ENCODE measurements at regions not wholly inside any gene's neighbourhood (a gene's known extent, or its start where the extent isn't known, plus 50 kb on each side); places are given as distances from the start of the nearest gene placed in this dataset.
"Not testable (repeated sequence)": the region's sequence is repeated elsewhere in the genome, so short reads cannot be mapped to it uniquely, and the experiment has no call there.

DNA sequence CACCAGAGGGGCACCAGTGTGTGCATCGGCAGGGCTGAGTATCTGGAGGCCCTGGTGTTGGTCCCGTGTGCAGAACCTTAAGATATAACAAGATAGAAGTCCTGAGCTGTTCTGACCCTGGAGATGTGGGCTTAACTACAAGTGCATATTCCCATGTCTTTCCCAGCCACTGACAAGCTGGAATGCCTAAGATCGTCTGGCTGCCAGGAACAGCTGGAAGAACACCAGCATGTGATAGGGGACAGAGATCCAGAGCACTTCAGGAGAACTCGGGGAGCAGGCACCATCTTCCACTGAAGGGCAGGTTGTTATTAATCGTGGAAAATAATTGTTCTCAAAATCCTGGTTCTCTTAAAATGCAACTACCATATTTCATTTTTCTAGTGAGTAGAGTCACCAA, 419.9 kb upstream of the RUNX1 start:
- DNase-seq (ENCODE audit: unreplicated experiment): no peak
- H3K4me3 Mint-ChIP-seq (ENCODE audit: unreplicated experiment): no peak overlapping the region
- H3K4me1 Mint-ChIP-seq (ENCODE audit: insufficient read depth, unreplicated experiment): no peaks in the 10 kb centered on the region
- peaks cover 10% of the 10 kb centered on the region for H3K9me3 Mint-ChIP-seq (ENCODE audit: unreplicated experiment)
- intact Hi-C loops (cut with micrococcal nuclease): no loop called here
- no TSS peak for BruUV-seq (replicated peaks)
- CTCF ChIA-PET: no interaction called here
- H3K36me3 Mint-ChIP-seq (ENCODE audit: insufficient read depth, unreplicated experiment): no peaks in the 10 kb centered on the region
- POLR2A ChIA-PET: interaction anchor here (0.6 kb wide), 1 partner anchor 1297 kb away, joined by 4 read pairs; no protein-coding TSS in a partner anchor
- no peak for TF ChIP-seq CTCF (IDR thresholded peaks at IDR 0.05; ENCODE audit: unreplicated experiment)
- no peak overlapping the region for H3K27ac Mint-ChIP-seq (ENCODE audit: low read depth, unreplicated experiment)
- H3K27me3 Mint-ChIP-seq (ENCODE audit: insufficient read depth, unreplicated experiment): no peaks in the 10 kb centered on the region

DNA sequence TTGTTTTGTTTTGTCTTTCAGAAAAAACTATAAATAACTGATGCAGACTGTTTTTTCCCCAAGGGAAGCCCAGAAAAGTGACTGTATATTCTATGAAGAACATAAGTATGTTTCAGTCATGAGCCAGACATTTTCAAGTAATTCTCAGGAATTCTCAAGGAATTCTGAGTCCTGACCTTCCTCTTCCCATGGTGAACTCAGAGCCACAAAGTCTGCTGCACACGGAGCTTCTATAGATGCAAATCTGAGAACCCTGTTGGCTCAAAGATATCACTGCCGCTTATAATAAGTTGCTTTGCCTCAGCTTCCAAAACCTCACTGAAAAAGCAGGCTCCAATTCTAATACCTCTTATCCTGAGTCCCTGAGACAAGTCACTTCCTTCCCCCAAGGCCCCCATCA, 418.5 kb upstream of the RUNX1 start:
- H3K9me3 Mint-ChIP-seq (ENCODE audit: unreplicated experiment): peaks cover 10% of the 10 kb centered on the region
- no peaks in the 10 kb centered on the region for H3K36me3 Mint-ChIP-seq (ENCODE audit: insufficient read depth, unreplicated experiment)
- no peak overlapping the region for H3K27ac Mint-ChIP-seq (ENCODE audit: low read depth, unreplicated experiment)
- POLR2A ChIA-PET: no interaction called here
- intact Hi-C loops (cut with micrococcal nuclease): no loop called here
- CTCF ChIA-PET: no interaction called here
- no peak for TF ChIP-seq CTCF (IDR thresholded peaks at IDR 0.05; ENCODE audit: unreplicated experiment)
- BruUV-seq (replicated peaks): no TSS peak
- no peaks in the 10 kb centered on the region for H3K27me3 Mint-ChIP-seq (ENCODE audit: insufficient read depth, unreplicated experiment)
- H3K4me1 Mint-ChIP-seq (ENCODE audit: insufficient read depth, unreplicated experiment): no peaks in the 10 kb centered on the region
- H3K4me3 Mint-ChIP-seq (ENCODE audit: unreplicated experiment): no peak overlapping the region
- no peak for DNase-seq (ENCODE audit: unreplicated experiment)

- H3K27me3 Mint-ChIP-seq (ENCODE audit: insufficient read depth, unreplicated experiment); POLR2A ChIA-PET: not testable (repeated sequence)
Measured at GRCh38 chr21:35466681-35467080, 417.6 kb upstream of the RUNX1 start.

DNA sequence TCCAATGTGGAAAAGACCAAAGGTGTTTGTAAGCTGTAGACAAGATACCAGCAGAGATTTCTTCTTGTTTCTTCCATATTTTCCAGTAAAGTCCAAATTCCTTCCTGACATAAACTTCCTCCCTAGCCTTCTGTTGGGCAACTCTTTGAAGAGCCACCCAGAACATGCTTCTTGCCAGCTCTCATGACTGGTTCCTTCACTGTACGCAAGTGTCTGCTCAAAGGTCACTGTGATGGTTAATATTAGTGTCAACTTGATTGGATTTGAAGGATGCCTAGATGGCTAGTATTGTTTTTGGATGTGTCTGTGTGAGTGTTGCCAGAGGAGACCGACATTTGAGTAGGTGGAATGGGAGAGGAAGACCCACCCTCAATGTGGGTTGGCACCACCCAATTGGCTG, 416.6 kb upstream of the RUNX1 start:
- Mint-ChIP-seq H3K36me3 (ENCODE audit: insufficient read depth, unreplicated experiment) (no peaks in the 10 kb centered on the region), H3K9me3 (ENCODE audit: unreplicated experiment) (peaks cover 10% of the 10 kb centered on the region), H3K27me3 (ENCODE audit: insufficient read depth, unreplicated experiment) (no peaks in the 10 kb centered on the region), H3K4me1 (ENCODE audit: insufficient read depth, unreplicated experiment) (no peaks in the 10 kb centered on the region), H3K4me3 (ENCODE audit: unreplicated experiment) (no peak overlapping the region), H3K27ac (ENCODE audit: low read depth, unreplicated experiment) (no peak overlapping the region)
- intact Hi-C loops (cut with micrococcal nuclease): no loop called here
- BruUV-seq (replicated peaks): no TSS peak
- no peak for TF ChIP-seq CTCF (IDR thresholded peaks at IDR 0.05; ENCODE audit: unreplicated experiment)
- POLR2A ChIA-PET: no interaction called here
- CTCF ChIA-PET: no interaction called here
- DNase-seq (ENCODE audit: unreplicated experiment): no peak

More at GRCh38 chr21:35466681-35467080, 417.6 kb upstream of the RUNX1 start:
- intact Hi-C loops (cut with micrococcal nuclease); H3K9me3 Mint-ChIP-seq (ENCODE audit: unreplicated experiment); BruUV-seq (replicated peaks); CTCF ChIA-PET; H3K4me3 Mint-ChIP-seq (ENCODE audit: unreplicated experiment); H3K27ac Mint-ChIP-seq (ENCODE audit: low read depth, unreplicated experiment); DNase-seq (ENCODE audit: unreplicated experiment); H3K4me1 Mint-ChIP-seq (ENCODE audit: insufficient read depth, unreplicated experiment); H3K36me3 Mint-ChIP-seq (ENCODE audit: insufficient read depth, unreplicated experiment): not testable (repeated sequence)

GRCh38 chr21:35461700-35462099, 412.6 kb upstream of the RUNX1 start:
- Mint-ChIP-seq H3K4me1 (ENCODE audit: insufficient read depth, unreplicated experiment) (no peaks in the 10 kb centered on the region), H3K27me3 (ENCODE audit: insufficient read depth, unreplicated experiment) (no peaks in the 10 kb centered on the region), H3K27ac (ENCODE audit: low read depth, unreplicated experiment) (no peak overlapping the region), H3K36me3 (ENCODE audit: insufficient read depth, unreplicated experiment) (no peaks in the 10 kb centered on the region), H3K9me3 (ENCODE audit: unreplicated experiment) (peaks cover 9% of the 10 kb centered on the region), H3K4me3 (ENCODE audit: unreplicated experiment) (no peak overlapping the region)
- intact Hi-C loops (cut with micrococcal nuclease): no loop called here
- BruUV-seq (replicated peaks): no TSS peak
- TF ChIP-seq CTCF (IDR thresholded peaks at IDR 0.05; ENCODE audit: unreplicated experiment): no peak
- ChIA-PET POLR2A (interaction anchor here (0.6 kb wide), 1 partner anchor 256 kb away, joined by 3 read pairs; no protein-coding TSS in a partner anchor), CTCF (no interaction called here)
- no peak for DNase-seq (ENCODE audit: unreplicated experiment)

Measured in MCF 10A (cell line).